ENCODE measurements at regions not wholly inside any gene's neighbourhood (a gene's known extent, or its start where the extent isn't known, plus 50 kb on each side); places are given as distances from the start of the nearest gene placed in this dataset.
"Not testable (repeated sequence)": the region's sequence is repeated elsewhere in the genome, so short reads cannot be mapped to it uniquely, and the experiment has no call there.

GRCh38 chr1:79230751-79231150, 224.2 kb upstream of the ADGRL4 start:
- TF ChIP-seq CTCF (conservative IDR thresholded peaks at IDR 0.05; ENCODE audit: low read depth, low read length); EZH2 (IDR thresholded peaks at IDR 0.05; ENCODE audit: borderline replicate concordance, low read depth, low read length, poor library complexity, severe bottlenecking): not testable (repeated sequence)

Data from A673 (cell line).